Kidney (tissue), 13 donors: ENCODE measurements at regions not wholly inside any gene's neighbourhood (a gene's known extent, or its start where the extent isn't known, plus 50 kb on each side); places are given as distances from the start of the nearest gene placed in this dataset.
A peak's percentile ranks its signal among the peaks of the same experiment; 100 is the strongest.
"Not testable (repeated sequence)": the region's sequence is repeated elsewhere in the genome, so short reads cannot be mapped to it uniquely, and the experiment has no call there.

ENCODE experiments used
- DNase-seq, 5 donors: peaks; one replicate each; pipeline ENCODE4 v3.0.0-alpha.2; 2013 to 2020
- FAIRE-seq: peaks from 2 replicates; lab custom pipeline; 2012; peaks lifted over from hg19 to GRCh38; lab: Jason Lieb, UNC
- H3K27ac ChIP-seq, 2 donors: one replicate each; pipeline ENCODE4 v1.7.0; 2013; ENCODE audit warnings: low read depth in 2 of 2, low read length in 2 of 2, inconsistent platforms in 1 of 2
- H3K27me3 ChIP-seq: one replicate; pipeline ENCODE4 v1.7.1; 2013; ENCODE audit warnings: low read length, inconsistent platforms; ENCODE audit not compliant: control insufficient read depth, insufficient read depth
- H3K36me3 ChIP-seq, 3 donors: one replicate each; pipeline versions ENCODE4 v1.7.0 to v1.7.1; 2013; ENCODE audit warnings: low read length in 3 of 3, control low read depth in 1 of 3, inconsistent platforms in 1 of 3; ENCODE audit not compliant: insufficient read depth in 3 of 3, control insufficient read depth in 2 of 3
- H3K4me1 ChIP-seq, 3 donors: one replicate each; pipeline versions ENCODE4 v1.7.0 to v1.7.1; 2013; ENCODE audit warnings: low read length in 3 of 3, inconsistent platforms in 1 of 3, low read depth in 1 of 3; ENCODE audit not compliant: control insufficient read depth in 2 of 3, insufficient read depth in 2 of 3
- H3K4me3 ChIP-seq, 3 donors: one replicate each; pipeline versions ENCODE4 v1.7.0 to v1.8.1; 2013; ENCODE audit warnings: low read length in 3 of 3, control low read depth in 1 of 3, inconsistent platforms in 1 of 3
- H3K9ac ChIP-seq, 3 donors: one replicate each; pipeline versions ENCODE4 v1.7.0 to v1.7.1; 2013; ENCODE audit warnings: low read length in 3 of 3, control low read depth in 1 of 3, inconsistent platforms in 1 of 3
- H3K9me3 ChIP-seq, 3 donors: one replicate each; pipeline versions ENCODE4 v1.7.0 to v1.7.1; 2013; ENCODE audit warnings: low read length in 3 of 3, control low read depth in 1 of 3, inconsistent platforms in 1 of 3; ENCODE audit not compliant: control insufficient read depth in 2 of 3, insufficient read depth in 1 of 3
- CTCF ChIP-seq: IDR thresholded peaks from 3 replicates; pipeline ENCODE4 v1.5.1; 2012; ENCODE audit warnings: mild to moderate bottlenecking, moderate library complexity, borderline replicate concordance; ENCODE audit not compliant: insufficient read depth; ENCODE audit errors: extremely low read depth
- intact Hi-C: fragments of 100-400 bp; cut with DNase I; formaldehyde crosslinking; loops from one replicate; pipeline ENCODE4 v1.11.1; 2022
- donor health status: control.
- donor health status: control.
- donor health status: control.
- donor health status: control.
- donor health status: control.
- donor health status: DM: yes; HTN: yes; CAD: no.
- donor health status: Normal renal cell carcinoma (clear cell type).

GRCh38 chr13:70756088-70756487 is 647.8 kb upstream of the KLHL1 start:
- intact Hi-C loops: loop anchor here (10.0 kb wide), 1 partner anchor 1809 kb away; no protein-coding TSS in a partner anchor
- Histone ChIP-seq H3K27ac (no peak overlapping the region), H3K9me3 (no peaks in the 10 kb centered on the region), H3K4me1 (no peaks in the 10 kb centered on the region), H3K27me3 (no peaks in the 10 kb centered on the region), H3K4me3 (no peak overlapping the region), H3K36me3 (no peaks in the 10 kb centered on the region), H3K9ac (no peak overlapping the region)
- no peak for FAIRE-seq
- no peak for TF ChIP-seq CTCF
- DNase-seq: no peak

DNA sequence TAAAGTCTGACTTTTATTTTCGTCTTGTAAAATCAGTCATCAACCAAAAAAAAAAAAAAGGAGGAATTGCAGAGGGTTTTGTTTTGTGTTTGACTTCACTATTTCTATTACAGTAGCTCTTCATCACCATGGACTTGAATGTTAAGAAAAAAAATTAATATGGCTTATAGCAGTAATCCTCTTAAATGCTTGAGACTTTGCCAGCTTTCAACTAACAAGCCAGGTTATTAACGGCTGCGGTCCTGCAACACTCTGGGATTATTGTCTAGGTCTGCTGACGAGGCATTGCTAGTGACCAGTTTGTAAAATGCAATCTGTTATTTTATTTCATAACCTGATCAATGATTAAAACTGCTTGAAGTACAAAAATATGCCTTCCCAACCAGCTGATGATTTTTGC is 647.2 kb upstream of the KLHL1 start:
- TF ChIP-seq CTCF: no peak
- FAIRE-seq: no peak
- Histone ChIP-seq H3K9me3 (no peaks in the 10 kb centered on the region), H3K4me3 (no peak overlapping the region), H3K36me3 (no peaks in the 10 kb centered on the region), H3K27ac (no peak overlapping the region), H3K27me3 (no peaks in the 10 kb centered on the region), H3K4me1 (no peaks in the 10 kb centered on the region), H3K9ac (no peak overlapping the region)
- DNase-seq: no peak
- intact Hi-C loops: loop anchor here (10.0 kb wide), 1 partner anchor 1809 kb away; no protein-coding TSS in a partner anchor

GRCh38 chr13:70747262-70747661 is 639.0 kb upstream of the KLHL1 start:
- TF ChIP-seq CTCF: no peak
- Histone ChIP-seq H3K4me1 (no peaks in the 10 kb centered on the region), H3K27me3 (no peaks in the 10 kb centered on the region), H3K9ac (no peak overlapping the region), H3K27ac (no peak overlapping the region), H3K9me3 (no peaks in the 10 kb centered on the region), H3K4me3 (no peak overlapping the region), H3K36me3 (no peaks in the 10 kb centered on the region)
- FAIRE-seq: no peak
- intact Hi-C loops: no loop called here
- DNase-seq: peak in 2 of 5 donors; percentile 31 to 59

DNA sequence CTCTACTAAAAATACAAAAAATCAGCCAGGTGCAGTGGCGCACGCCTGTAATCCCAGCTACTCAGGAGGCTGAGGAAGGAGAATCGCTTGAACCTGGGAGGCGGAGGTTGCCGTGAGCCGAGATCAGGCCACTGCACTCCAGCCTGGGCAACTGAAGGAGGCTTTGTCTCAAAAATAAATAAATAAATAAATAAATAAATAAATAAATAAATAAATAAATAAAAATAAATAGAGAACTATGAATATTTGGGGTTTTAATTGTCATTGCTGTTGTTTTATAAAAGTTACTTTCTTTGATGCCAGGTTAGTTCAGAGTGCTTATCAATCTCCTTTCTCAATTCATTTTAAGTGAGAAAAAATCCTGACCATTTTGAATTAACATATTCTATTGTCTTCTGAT is 638.2 kb upstream of the KLHL1 start:
- H3K4me3 ChIP-seq, FAIRE-seq, H3K4me1 ChIP-seq, intact Hi-C loops, H3K36me3 ChIP-seq, H3K9me3 ChIP-seq, H3K9ac ChIP-seq, H3K27me3 ChIP-seq, H3K27ac ChIP-seq, DNase-seq: not testable (repeated sequence)
